NCI-H1105 treated with DMSO at 0.1 percent for 48 hours (cell line): ENCODE measurements at regions not wholly inside any gene's neighbourhood (a gene's known extent, or its start where the extent isn't known, plus 50 kb on each side); places are given as distances from the start of the nearest gene placed in this dataset.

ENCODE experiments used
- DNase-seq: peaks from one replicate; lab custom pipeline; 2025; lab: John Stamatoyannopoulos, UW

DNA sequence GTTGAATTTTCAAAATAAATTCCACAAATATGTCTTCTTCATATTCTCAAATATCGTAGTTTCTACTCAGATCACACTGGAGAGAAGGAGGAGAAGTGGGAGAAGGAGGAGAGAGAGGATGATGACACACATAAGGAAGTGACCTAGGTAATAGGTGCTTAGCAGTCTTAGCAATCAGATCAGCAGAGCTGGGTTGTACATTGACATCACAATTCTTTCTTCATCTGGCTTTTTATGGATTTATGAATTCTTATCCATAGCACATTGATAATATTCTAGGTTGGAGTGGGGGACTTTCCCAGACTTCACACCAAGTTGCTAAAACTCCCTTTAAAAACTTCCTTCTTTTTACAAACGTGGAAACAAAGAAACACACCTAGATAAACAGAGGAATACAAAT, 86.9 kb downstream of the FGF9 start:
- DNase-seq, result no peak

- no peak for DNase-seq
Observed at GRCh38 chr13:21758441-21758840, 87.6 kb downstream of the FGF9 start.

GRCh38 chr13:21759463-21759862, 88.6 kb downstream of the FGF9 start:
- DNase-seq, result no peak

DNA sequence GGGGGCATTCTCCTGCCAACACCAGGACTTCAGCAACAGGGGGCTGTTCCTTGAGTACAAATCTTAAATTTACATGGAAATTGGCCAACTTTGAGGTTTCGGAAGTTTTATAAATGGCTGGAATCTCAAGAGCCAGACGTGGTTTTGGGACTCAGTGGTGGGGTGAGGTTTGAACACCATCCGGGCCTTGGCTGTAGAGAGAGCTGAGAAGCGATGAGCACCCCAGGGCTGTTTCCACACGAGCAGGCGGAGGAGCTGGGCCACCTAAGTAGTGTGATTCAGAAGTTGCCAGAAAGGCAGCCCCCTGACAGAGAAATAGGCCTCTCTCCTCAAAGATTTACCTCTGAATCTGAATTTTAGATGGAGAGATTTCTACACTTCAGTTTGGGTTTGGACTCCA, 89.0 kb downstream of the FGF9 start:
- no peak for DNase-seq

- no peak for DNase-seq
Observed at GRCh38 chr13:21761770-21762169, 90.9 kb downstream of the FGF9 start.

GRCh38 chr13:21762512-21762911, 91.6 kb downstream of the FGF9 start:
- no peak for DNase-seq

DNA sequence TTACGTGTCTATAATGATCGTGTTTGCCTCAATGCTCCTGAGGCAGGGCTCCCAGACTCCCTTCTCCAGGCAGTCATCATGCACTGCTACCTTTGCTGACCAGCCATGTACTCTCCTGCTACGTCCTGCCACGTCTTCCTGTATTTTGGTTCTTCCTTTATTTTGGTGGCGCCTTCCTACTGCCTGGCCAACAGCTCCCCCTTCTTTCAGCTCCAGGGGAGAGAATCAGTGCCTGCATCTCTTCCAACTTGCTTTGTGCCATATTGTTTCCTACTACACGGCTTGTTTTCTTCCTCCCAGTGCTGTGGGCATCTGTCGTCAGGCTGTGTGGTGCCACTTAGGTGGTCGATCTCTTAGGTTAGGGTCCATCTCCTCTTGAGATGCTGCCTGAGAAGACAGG, 96.2 kb downstream of the FGF9 start:
- DNase-seq, result no peak

GRCh38 chr13:21771075-21771474, 100.2 kb downstream of the FGF9 start:
- no peak for DNase-seq

GRCh38 chr13:21777166-21777565, 106.3 kb downstream of the FGF9 start:
- no peak for DNase-seq

DNA sequence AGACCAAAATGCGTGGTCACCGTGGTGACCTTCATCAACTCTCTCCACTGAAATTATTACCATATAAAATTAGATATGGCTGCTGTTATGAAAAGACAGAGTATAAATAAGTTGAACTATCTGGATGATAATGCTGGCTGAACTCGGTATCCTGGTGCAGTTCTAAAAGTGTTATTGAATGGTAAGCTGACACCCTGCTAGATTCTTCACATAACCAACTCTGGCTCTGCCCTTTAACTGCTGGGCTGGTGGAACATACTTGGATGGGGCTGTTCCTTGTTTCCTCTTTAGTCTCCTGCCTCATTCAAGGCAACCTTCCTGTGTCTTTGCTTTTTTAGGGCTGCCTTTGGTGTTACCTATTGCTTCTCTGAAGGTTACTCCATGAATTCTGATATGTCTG, 106.9 kb downstream of the FGF9 start:
- DNase-seq, result no peak

- DNase-seq, result no peak
Observed at GRCh38 chr13:21782736-21783135, 111.9 kb downstream of the FGF9 start.

GRCh38 chr13:21785990-21786389, 115.1 kb downstream of the FGF9 start:
- DNase-seq, result no peak

DNA sequence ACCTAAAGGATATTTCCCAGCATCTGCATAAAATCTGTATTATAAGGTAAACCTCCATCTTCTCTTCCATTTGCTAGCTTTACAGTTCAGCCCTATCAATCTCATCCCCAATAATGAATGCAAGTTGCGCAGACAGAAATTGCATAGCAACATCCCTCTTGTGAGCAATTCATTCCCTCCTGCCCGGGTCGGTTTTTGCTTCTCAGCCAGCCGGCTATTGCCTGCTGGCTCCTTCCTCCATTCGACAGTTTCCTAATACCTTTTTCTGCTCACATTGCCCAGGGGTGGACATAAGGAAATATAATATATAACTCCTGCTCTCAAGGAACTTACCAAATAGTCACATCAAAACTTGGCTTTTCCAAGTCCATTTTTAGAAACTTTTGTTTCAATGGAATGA, 125.2 kb downstream of the FGF9 start:
- no peak for DNase-seq

- no peak for DNase-seq
Observed at GRCh38 chr13:21796775-21797514, 126.1 kb downstream of the FGF9 start.

DNA sequence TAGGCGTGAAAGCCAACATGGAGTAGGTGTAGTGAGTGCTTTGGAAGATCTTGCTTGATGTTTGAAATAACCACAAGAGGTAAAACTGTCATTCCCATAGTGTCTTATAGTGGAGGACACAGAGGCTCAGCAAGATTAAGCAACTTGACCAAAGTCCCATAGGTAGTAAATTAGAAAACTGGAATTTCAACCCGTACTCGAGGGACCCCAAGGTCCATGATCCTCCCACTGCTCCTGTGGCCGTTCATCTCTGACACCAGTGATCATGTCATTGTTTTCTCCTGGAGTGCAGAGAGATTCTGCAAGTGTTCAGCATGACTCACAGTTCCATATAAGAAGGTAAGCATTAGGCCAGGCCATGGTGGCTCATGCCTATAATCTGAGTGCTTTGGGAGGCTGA, 126.9 kb downstream of the FGF9 start:
- no peak for DNase-seq

GRCh38 chr13:21798181-21798580, 127.3 kb downstream of the FGF9 start:
- DNase-seq, result no peak

GRCh38 chr13:21799671-21800070, 128.8 kb downstream of the FGF9 start:
- no peak for DNase-seq

GRCh38 chr13:21800837-21801616, 130.2 kb downstream of the FGF9 start:
- no peak for DNase-seq

GRCh38 chr13:21805733-21806132, 134.9 kb downstream of the FGF9 start:
- no peak for DNase-seq

GRCh38 chr13:21812192-21812626, 141.3 kb downstream of the FGF9 start:
- DNase-seq, result peak; percentile 76

DNA sequence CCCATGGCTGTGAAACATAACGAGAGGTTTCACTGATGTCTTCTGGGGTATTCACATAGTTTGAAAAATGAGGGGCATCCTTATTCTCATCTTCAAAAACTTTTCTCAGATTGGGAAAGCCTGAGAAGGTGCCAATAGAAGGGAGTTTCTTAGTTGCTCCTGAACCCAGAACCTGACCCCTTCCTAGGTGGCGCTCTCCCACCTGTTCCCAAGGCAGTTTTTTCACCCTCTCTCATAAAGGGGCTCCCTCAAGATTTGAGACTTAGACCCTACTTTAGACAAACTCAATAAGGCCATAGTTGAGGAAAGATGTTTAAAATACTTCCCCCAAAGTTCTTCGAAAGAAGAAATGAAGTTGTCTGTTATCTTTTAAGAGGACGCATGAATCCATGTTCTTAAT, 142.2 kb downstream of the FGF9 start:
- no peak for DNase-seq

GRCh38 chr13:21813844-21814243, 143.0 kb downstream of the FGF9 start:
- no peak for DNase-seq

DNA sequence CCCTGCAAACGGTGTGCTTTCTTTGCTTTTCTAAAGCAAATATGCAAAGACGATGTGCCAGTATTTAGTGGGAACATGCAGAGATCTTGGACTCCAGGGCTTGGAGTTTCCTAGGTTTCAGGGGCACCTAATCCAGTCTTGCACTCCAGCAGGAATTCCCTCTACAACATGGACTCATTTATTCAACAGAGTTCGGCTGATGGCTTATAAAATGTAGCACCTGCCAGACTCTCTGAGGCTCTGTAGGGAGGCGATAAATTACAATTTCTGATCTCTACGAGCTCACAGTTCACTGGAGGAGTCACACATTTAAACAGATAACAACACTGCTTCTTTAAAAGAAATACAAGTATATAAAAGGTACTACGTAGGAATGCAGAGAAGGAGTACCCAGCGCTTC, 143.7 kb downstream of the FGF9 start:
- no peak for DNase-seq

- no peak for DNase-seq
Observed at GRCh38 chr13:21817878-21818277, 147.0 kb downstream of the FGF9 start.
